ENCODE measurements at regions not wholly inside any gene's neighbourhood (a gene's known extent, or its start where the extent isn't known, plus 50 kb on each side); places are given as distances from the start of the nearest gene placed in this dataset.
"Not testable (repeated sequence)": the region's sequence is repeated elsewhere in the genome, so short reads cannot be mapped to it uniquely, and the experiment has no call there.

DNA sequence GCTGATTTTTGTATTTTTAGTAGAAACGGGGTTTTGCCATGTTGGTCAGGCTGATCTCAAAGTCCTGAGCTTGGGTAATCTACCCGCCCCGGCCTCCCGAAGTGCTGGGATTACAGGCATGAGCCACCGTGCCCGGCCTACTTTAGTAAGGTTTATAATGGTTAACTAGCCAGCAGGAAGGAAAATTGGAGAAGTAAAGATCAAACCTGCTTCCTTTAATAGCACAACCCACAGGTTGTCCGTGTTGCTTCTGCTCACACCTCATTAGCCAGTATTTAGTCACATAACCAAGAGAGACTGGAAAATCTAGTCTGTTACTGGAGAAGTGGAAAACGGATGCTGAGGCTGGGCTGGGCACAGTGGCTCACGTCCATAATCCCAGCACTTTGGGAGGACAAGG is 51.9 kb upstream of the TBL1XR1 start:
- DNase-seq: no peak

DNA sequence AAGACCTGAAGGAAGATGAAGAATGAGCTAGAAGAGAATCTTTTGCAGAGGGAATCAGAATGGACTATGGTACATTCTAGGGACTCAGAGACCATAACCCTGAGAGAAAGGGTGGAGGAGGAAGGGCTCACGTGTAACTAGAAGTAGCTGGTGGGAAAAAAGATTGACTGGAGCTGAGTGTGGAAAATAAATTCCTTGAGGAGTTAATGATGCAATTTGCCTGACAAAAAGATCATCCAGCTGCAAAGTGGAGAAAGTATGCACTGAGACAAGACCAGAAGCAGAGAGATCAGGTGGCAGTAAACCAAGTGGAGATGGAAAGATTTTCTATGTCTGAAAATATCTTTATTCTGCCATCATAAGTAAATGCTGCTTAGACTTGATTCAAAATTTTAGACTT is 52.9 kb upstream of the TBL1XR1 start:
- no peak for DNase-seq

DNA sequence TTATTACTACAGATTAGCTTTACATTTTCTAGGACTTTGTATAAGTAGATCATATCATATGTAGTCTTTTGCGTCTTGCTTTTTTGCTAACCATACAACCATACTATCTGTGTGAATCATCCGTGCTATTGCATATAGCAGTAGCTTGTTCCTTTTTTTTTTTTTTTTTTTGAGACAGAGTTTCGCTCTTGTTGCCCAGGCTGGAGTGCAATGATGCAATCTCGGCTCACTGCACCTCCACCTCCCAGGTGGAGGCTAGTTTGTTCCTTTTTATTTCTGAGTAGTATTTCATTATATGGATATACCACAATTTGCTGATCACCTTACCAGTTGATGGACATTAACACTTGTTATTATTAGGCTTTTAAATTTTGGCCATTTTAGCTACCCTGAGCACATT is 54.5 kb upstream of the TBL1XR1 start:
- DNase-seq: no peak

- DNase-seq: no peak
These were observed 59.7 kb upstream of the TBL1XR1 start for GRCh38 chr3:177257006-177257405.

DNA sequence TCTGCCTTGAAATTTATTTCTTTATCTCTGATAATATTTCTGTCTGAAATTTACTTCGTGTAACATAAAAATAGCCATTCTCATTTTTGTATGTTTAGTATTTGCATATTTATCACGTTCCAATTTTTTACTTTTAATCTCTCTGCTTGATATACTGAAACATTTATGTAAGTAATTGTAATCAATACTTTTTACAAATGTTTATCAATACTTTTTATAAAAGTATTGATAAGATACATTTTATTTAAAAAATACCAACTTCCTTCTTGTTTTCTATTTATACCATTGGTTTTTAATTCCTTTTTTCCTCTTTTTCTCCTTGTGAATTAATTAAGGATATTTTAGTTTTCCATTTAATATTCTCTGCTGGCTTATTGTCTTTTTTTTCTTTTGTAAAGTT is 60.3 kb upstream of the TBL1XR1 start:
- no peak for DNase-seq

GRCh38 chr3:177262396-177262795 is 65.1 kb upstream of the TBL1XR1 start:
- no peak for DNase-seq

GRCh38 chr3:177263615-177264368 is 66.5 kb upstream of the TBL1XR1 start:
- DNase-seq: no peak

DNA sequence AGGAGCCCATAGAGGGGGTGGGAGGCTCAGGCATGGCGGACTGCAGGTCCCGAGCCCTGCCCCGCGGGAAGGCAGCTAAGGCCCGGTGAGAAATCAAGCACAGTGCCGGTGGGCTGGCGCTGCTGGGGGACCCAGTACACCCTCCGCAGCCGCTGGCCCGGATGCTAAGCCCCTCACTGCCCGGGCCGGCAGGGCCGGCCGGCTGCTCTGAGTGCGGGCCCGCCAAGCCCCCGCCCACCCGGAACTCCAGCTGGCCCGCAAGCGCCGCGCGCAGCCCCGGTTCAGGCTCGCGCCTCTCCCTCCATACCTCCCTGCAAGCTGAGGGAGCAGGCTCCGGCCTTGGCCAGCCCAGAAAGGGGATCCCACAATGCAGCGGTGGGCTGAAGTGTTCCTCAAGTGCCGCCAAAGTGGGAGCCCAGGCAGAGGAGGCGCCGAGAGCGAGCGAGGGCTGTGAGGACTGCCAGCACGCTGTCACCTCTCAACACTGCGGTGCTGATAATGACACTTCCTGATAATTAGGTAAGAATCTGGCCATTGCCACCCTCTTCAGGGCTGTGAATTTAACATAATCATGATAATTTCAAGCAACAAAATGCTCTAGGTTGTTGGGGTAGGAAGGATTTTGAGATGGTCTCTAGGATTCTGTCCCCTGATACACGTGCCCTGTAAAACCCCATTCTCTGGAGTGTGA is 74.7 kb upstream of the TBL1XR1 start:
- DNase-seq: not testable (repeated sequence)

GRCh38 chr3:177278016-177278415 is 80.7 kb upstream of the TBL1XR1 start:
- no peak for DNase-seq

DNA sequence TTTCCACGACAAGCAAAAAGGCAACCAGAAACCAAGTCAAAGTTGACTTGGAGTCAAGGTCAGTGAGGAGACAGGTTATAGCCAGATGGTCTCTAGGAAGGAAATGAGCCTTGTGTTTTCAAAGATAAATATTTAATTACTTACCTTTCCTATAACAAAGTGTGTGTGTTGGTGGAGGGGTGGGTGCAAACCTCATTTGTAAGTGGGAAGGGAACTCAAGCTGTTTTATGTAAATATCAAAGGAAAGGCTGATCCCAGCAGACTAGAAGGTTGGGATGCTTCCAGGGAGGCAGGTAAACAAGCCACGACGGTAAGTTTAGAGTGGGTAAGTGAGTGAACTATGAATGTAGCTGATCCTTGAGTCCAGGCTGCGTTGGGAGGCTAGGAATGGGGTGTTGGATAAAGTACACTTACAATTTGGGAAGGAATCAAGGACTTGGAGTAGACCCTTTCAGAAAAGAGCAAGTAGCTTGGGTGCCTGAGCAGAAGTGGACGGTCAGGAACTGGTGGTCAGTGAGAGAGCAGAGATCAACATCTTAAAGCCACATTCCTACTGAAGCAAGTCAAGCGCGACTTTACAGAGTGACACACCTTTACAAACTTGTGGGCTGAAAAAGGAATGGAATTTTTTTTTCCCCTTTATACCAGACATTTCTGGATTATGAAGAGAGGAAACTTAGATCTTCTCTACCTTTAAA is 82.0 kb upstream of the TBL1XR1 start:
- no peak for DNase-seq

DNA sequence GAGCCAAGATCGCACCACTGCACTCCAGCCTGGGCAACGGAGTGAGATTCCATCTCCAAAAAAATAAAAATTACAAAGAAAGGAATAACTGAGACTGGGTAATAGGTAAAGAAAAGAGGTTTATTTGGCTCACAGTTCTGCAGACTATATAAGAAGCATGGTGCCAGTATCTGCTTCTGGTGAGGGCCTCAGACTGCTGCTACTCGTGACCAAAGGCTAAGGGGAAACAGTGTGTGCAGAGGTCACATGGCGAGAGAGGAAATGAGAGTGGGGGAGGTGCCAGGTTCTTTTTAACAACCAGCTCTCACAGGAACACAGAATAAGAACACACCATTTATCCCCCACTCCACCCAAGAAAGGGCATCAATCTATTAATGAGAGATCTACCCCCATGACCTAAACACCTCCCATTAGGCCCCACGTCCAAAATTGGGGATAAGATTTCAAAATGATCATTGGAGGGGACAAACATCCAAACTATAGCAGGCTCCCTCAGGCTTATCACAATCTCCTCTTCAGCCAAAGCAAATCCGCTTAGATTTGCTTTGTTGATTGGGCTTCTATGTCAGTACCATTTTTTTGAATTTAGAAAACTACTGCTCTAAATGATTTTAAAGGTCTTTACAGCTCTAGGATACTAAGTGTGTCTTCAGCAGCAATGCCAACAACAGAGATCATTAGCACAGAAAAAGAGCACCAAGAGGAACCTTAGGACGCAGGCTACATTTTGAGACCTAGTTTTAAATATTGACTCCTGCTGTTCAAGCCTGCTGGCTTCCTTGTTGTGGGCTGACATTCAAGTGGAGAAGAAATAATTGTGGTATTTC is 84.2 kb upstream of the TBL1XR1 start:
- no peak for DNase-seq

- DNase-seq: no peak
These were observed 84.9 kb upstream of the TBL1XR1 start for GRCh38 chr3:177282119-177282655.

DNA sequence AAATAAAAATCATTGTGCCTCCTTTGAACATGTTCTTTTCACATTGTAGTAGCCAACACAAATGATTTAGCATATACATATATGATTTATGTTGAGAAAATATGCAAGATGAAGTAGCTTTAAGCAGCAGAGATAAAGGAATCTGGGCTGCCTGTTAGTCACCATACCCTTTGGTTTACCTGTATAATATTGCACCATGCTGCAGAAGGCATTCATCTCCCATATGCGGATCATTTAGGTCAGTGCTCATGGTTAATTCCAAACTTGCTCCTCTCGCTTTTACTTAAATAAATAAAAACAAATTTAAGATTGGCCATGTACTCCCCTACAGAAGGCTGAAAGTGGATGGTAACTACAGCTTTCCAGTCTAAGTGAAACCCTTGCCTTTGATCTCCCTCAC is 86.7 kb upstream of the TBL1XR1 start:
- no peak for DNase-seq

DNA sequence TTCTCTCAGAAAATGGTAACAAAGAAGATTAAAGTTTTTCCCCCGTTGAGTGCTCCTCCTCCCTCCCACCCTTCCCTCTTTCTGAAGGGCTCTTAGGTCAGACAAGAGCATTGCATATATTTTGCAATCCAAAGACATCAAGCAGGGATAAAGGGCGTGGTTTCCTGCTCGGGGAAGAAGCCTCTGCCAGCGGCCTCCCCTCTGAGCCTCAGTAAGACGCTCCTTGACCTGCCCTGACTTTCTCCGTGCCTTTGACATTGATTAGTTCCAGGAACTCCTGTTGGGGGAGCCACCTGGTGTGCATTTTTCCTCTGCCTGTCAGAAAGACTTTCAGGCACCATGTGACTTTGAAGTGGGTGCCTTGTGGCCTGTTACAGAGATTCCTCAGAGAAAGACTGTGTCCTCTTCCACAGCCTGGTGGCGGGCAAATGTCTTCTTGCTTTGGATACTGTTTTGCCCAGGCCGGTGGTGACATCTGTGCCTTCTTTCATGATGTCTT is 87.2 kb upstream of the TBL1XR1 start:
- no peak for DNase-seq

- DNase-seq: no peak
These were observed 88.8 kb upstream of the TBL1XR1 start for GRCh38 chr3:177286034-177286433.

DNA sequence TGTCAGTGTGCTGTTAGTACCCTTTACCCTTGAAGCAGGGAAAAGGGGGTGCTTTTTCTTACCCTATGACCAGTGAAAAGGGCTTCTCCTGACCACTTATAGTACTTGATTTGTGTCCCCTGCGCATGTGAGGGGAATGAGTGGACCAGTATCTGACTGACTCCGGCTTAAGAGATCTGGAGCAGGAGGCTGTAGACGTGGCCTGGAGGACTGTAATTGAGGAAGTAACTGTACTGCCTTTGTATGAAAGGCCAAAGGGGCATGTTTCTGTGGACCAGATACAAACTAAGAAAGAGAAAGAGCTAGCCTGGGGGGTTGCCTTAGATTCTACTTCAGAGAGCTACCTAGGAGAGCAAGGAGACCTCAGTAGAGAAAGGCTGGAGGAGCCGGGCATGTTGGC is 89.9 kb upstream of the TBL1XR1 start:
- no peak for DNase-seq

- no peak for DNase-seq
These were observed 93.4 kb upstream of the TBL1XR1 start for GRCh38 chr3:177290633-177291032.

GRCh38 chr3:177294221-177294620 is 96.9 kb upstream of the TBL1XR1 start:
- DNase-seq: no peak

DNA sequence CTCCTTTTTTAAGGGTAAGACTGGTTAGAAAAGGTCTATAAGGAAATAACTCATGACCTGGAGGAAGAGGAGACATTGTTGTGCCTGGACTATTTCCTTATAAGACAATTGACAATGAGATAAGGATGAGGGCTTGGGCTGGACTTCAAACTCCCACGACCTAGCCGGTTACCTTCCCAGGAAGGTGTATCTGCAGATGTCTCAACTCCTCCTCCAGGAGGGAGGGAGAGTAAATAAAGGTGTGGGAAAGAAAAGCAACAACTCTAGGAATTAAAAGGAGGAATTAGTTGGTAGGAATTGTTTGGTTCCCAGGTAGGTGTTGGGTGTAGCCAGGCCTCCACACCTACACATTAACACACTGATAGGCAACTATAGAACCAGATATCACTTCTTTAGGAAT is 97.8 kb upstream of the TBL1XR1 start:
- no peak for DNase-seq

- DNase-seq: no peak
These were observed 102.0 kb upstream of the TBL1XR1 start for GRCh38 chr3:177299250-177299649.

- no peak for DNase-seq
These were observed 103.0 kb upstream of the TBL1XR1 start for GRCh38 chr3:177300039-177300833.

GRCh38 chr3:177300842-177301241 is 103.6 kb upstream of the TBL1XR1 start:
- no peak for DNase-seq
